ENCODE measurements at regions not wholly inside any gene's neighbourhood (a gene's known extent, or its start where the extent isn't known, plus 50 kb on each side); places are given as distances from the start of the nearest gene placed in this dataset.

GRCh38 chr6:165961233-165961632 is 206.4 kb downstream of the TBXT start:
- H3K4me3 ChIP-seq (ENCODE audit: low read depth, low read length), result no peak overlapping the region

- no peak overlapping the region for H3K4me3 ChIP-seq (ENCODE audit: low read depth, low read length)
These were observed 207.0 kb downstream of the TBXT start for GRCh38 chr6:165960695-165961094.

- no peak overlapping the region for H3K4me3 ChIP-seq (ENCODE audit: low read depth, low read length)
These were observed 208.0 kb downstream of the TBXT start for GRCh38 chr6:165959627-165960026.

- no peak overlapping the region for H3K4me3 ChIP-seq (ENCODE audit: low read depth, low read length)
These were observed 210.8 kb downstream of the TBXT start for GRCh38 chr6:165956874-165957273.

GRCh38 chr6:165952514-165952913 is 215.1 kb downstream of the TBXT start:
- H3K4me3 ChIP-seq (ENCODE audit: low read depth, low read length), result no peak overlapping the region

- H3K4me3 ChIP-seq (ENCODE audit: low read depth, low read length), result no peak overlapping the region
These were observed 217.3 kb downstream of the TBXT start for GRCh38 chr6:165950316-165950715.

- no peak overlapping the region for H3K4me3 ChIP-seq (ENCODE audit: low read depth, low read length)
These were observed 218.3 kb downstream of the TBXT start for GRCh38 chr6:165949324-165949723.

GRCh38 chr6:165944002-165944466 is 223.6 kb downstream of the TBXT start:
- H3K4me3 ChIP-seq (ENCODE audit: low read depth, low read length), result no peak overlapping the region

GRCh38 chr6:165941786-165942185 is 225.9 kb downstream of the TBXT start:
- no peak overlapping the region for H3K4me3 ChIP-seq (ENCODE audit: low read depth, low read length)

GRCh38 chr6:165941249-165941775 is 226.3 kb downstream of the TBXT start:
- no peak overlapping the region for H3K4me3 ChIP-seq (ENCODE audit: low read depth, low read length)

GRCh38 chr6:165940366-165940765 is 227.3 kb downstream of the TBXT start:
- no peak overlapping the region for H3K4me3 ChIP-seq (ENCODE audit: low read depth, low read length)

- no peak overlapping the region for H3K4me3 ChIP-seq (ENCODE audit: low read depth, low read length)
These were observed 227.9 kb downstream of the TBXT start for GRCh38 chr6:165939601-165940290.

- H3K4me3 ChIP-seq (ENCODE audit: low read depth, low read length), result no peak overlapping the region
These were observed 228.6 kb downstream of the TBXT start for GRCh38 chr6:165939047-165939446.

- no peak overlapping the region for H3K4me3 ChIP-seq (ENCODE audit: low read depth, low read length)
These were observed 229.9 kb downstream of the TBXT start for GRCh38 chr6:165937564-165938358.

- no peak overlapping the region for H3K4me3 ChIP-seq (ENCODE audit: low read depth, low read length)
These were observed 231.0 kb downstream of the TBXT start for GRCh38 chr6:165936660-165937059.

- no peak overlapping the region for H3K4me3 ChIP-seq (ENCODE audit: low read depth, low read length)
These were observed 231.6 kb downstream of the TBXT start for GRCh38 chr6:165936096-165936495.

- H3K4me3 ChIP-seq (ENCODE audit: low read depth, low read length), result no peak overlapping the region
These were observed 236.0 kb downstream of the TBXT start for GRCh38 chr6:165931675-165932074.

GRCh38 chr6:165930668-165931214 is 236.9 kb downstream of the TBXT start:
- no peak overlapping the region for H3K4me3 ChIP-seq (ENCODE audit: low read depth, low read length)

- no peak overlapping the region for H3K4me3 ChIP-seq (ENCODE audit: low read depth, low read length)
These were observed 238.0 kb downstream of the TBXT start for GRCh38 chr6:165929607-165930006.

GRCh38 chr6:165926378-165926777 is 241.3 kb downstream of the TBXT start:
- H3K4me3 ChIP-seq (ENCODE audit: low read depth, low read length), result no peak overlapping the region

GRCh38 chr6:165925474-165926156 is 242.0 kb downstream of the TBXT start:
- H3K4me3 ChIP-seq (ENCODE audit: low read depth, low read length), result no peak overlapping the region
